Activated CD4-positive, alpha-beta T cell treated with anti-CD3 and anti-CD28 coated beads, Interleukin-2, amount 50 U/mL, for 24 hours (primary cell): ENCODE measurements at regions not wholly inside any gene's neighbourhood (a gene's known extent, or its start where the extent isn't known, plus 50 kb on each side); places are given as distances from the start of the nearest gene placed in this dataset.
"Not testable (repeated sequence)": the region's sequence is repeated elsewhere in the genome, so short reads cannot be mapped to it uniquely, and the experiment has no call there.

Experiments used
- DNase-seq, 2 donors: peaks; one replicate each; pipeline ENCODE4 v3.0.0-alpha.2; 2020; ENCODE audit warnings: low read depth in 1 of 2, low spot score in 1 of 2

DNA sequence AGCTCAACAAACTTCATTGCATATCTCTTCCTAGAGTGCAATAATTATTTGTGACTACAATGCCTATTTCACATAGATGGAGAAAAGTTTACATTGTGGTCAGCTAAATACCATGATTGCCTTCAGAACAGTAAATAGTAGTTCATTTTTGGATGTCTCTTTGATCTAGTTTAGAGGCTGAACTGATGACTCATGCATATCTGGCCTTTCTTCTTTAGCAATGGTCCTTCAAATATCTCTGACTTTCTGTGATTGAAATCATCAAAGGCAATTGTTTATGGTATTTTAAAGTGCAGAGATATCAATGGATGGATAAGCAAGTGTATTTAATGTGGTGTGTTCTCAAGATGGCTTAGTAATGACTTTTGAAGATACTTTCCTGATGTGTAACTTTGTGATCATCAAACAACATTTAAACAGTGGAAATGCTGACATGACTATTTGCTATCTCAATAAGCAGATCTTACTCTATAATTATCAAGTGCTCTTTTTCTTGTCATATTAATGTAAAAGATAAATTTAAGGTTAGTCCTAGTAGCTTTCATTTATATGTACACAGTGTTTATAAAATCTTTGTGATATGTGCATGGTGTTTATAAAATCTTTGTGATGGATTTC lies 523.7 kb upstream of the SLC35B3 start:
- DNase-seq, result no peak

DNA sequence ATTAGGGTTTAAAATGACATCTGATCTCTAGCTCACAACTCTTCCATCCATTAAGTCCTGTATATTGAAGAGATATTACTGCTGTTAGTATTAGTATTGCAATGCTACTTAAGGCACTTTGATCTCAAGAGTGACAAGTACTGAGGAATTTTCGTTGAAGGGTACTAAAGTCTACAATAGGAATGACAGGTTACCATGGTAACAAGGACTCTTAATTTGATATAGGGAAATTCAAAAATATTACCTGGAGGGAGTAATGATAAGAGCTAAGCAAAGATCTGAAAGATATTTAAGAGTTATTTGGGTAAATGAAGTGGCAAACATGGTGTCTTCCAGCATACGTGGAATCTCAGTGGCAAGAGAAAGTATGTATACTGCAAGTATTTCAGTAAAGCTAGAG lies 518.0 kb upstream of the SLC35B3 start:
- no peak for DNase-seq

DNA sequence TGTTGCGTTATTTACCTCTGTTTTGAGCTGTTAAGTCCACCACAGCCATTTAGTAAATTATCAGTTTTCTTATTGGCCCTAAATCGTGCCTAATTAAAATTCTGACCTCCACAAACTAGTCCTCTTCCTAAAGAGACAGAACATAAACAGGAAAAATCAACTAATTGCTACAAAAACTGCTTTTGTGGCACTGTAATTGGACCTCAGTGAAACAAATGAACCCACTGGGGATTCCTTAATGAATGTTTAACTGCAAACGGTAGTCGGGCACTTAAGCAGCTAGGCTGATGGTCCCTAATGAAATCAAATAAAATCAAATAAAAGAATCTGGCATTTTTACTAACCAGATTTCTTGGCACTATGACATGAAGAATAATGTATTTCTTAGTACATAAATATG lies 513.4 kb upstream of the SLC35B3 start:
- DNase-seq, result no peak

DNA sequence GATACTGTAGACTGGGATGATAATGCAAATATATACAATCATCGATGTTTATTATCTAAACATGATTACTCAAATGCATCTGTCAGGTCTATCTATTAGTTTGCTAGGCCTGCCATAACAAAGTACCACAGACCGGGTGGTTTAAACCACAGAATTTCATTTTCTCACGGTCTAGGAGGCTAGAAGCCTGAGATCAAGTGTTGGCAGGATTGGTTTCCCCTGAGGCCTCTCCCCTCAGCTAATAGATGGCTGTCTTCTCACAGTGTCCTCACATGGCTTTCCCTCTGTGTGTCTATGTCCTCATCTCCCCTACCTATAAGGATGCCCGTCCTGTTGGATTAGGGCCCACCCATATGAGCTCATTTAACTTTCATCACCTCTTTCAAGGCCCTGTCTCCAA lies 512.6 kb upstream of the SLC35B3 start:
- DNase-seq, result no peak

DNA sequence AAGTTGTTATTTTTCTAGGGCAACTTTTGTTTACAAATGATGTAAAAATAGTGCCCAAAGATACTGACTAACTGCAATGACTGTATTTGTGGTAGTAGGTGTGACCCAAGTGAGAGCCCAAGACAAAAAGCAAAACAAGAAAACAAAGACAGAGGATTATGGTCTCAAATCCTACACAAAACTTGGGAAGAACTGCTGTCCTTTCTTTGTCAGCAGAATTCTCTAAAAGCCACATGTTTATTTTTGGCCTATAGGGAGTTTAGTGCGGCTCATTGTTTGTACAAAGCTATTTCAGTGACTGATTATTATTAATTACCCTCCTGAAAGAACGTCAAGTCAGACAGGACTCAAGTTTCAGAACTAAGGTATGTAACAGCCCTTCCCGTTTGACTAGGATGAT lies 509.2 kb upstream of the SLC35B3 start:
- no peak for DNase-seq

DNA sequence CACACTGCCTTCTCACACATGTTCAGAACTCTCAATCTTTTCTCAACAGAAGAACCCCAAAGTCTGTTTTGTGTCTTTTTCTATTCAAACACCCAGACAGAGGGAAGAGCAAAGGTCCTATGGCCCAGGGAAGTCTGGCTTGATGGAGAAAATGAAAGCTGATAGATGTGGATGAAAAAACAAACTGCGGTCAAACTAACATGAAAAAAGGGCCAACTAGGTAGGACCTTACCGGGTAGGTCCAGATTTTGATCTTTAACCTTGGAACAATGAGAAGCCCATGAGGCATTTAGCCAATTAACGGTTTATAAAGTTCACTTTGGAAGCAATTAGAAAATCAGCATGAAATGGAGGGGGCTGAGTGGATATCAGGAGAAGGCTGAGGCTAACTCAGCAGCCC lies 507.7 kb upstream of the SLC35B3 start:
- DNase-seq, result no peak

DNA sequence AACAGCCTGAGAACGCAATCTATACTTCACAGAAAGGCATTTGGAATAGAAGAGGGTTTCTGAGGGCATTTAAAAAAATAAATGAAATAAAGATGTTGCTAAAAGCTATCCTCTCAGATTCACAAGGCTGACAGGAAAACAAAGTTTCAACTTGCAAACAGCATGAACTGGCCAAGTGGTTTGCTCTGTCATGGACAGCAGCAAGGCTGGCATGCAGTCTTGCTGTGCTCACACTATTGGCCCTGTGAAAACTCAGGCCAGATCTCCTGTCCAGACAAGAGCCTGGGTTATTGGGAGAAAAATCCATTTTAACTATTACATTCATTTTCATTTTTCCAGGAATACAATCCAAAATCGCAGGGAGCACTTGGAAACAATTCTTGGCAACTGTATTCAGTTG lies 506.2 kb upstream of the SLC35B3 start:
- DNase-seq, result no peak

DNA sequence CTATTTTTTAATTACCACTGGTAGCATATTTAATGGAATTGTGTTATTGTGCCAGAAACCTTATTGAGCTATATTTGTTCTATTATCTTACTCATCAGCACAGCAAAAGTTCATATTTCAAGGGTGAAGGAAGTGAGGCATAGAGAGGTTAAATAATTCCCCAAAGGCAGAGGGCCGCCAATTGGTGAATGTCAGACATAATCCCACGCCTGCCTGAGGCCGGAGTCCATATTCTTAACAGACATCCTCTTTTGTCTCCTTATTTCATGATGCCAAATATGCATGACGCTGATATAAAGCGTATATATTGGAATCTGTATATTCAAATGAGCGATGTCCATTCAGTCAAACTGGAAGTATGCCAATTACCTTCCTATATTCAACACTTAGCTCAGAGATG lies 505.0 kb upstream of the SLC35B3 start:
- DNase-seq, result no peak

DNA sequence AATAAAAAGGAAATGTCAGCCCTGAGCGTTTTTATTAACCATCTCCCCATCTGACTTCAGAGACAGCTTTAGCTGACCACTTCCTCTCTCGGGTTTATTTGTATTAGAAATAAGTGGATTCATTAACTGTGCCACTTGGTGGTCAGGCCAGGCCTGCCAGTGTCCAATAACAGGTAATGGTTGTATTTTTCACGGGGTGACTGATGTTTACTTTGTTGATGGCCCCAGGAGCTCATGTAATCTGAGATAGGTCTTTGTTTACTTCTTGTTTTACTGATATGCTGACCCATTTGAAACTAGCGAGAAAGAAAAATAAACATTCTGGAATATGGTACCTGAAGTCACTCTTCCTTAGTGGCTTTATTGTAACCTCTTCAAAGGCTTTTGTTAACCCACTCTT lies 504.3 kb upstream of the SLC35B3 start:
- DNase-seq, result no peak

DNA sequence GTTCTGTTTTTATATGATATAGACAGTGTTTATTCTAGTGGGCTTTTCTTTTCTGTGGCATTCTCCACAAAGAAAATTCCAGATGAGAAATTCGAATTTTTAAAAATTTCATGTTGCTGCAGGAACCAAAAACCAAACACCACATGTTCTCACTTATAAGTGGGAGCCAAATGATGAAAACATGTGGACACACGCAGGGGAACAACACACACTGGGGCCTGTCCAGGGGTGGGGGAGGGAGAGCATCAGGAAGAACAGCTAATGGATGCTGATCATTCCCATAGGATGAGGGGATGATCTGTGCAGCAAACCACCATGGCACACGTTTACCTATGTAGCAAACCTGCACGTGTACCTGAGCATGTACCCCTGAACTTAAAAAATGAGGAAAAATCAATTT lies 499.0 kb upstream of the SLC35B3 start:
- no peak for DNase-seq

DNA sequence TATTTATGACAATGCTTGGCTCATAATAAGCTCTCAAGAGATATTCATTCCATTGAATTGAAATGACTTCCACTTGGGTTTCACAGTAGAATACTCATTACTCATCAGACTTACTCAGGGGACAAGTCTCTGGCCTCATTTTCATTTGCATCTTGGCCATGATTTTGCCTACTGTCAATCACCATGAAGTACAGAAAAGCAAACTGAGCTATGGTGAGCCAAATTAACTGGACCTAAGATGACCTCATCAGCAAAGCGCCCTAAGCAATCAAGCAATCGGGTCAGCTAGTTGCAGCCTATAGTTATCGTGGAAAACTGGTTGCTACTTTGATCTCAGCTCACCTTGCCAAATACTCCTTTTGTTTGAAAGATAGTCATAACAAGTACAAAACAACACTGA lies 494.7 kb upstream of the SLC35B3 start:
- DNase-seq, result no peak

DNA sequence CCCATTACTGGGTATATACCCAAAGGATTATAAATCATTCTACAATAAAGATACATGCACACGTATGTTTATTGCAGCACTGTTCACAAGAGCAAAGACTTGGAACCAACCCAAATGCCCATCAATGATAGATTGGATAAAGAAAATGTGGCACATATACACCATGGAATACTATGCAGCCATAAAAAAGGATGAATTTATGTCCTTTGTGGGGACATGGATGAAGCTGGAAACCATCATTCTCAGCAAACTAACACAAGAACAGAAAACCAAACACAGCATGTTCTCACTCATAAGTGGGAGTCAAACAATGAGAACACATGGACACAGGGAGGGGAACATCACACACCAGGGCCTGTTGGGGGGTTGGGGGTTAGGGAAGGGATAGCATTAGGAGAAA lies 484.9 kb upstream of the SLC35B3 start:
- DNase-seq, result not testable (repeated sequence)

DNA sequence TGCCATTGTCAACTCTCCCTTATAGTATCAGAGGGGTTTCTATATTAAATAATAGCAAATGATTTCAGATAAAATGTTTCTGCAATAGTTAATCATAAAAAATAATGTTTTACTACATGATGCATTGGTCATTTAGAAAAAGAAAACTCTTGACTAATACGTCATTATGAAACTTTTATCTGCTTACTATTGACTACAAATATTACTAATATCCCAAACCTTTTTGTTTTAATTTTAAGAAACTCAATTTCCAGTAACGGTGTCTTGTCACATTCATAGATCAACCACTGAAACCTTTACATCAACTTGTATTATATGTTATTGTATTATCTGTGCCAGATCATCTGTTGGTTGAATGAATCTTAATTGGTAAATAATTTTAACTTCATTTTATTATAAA lies 482.9 kb upstream of the SLC35B3 start:
- DNase-seq, result no peak

DNA sequence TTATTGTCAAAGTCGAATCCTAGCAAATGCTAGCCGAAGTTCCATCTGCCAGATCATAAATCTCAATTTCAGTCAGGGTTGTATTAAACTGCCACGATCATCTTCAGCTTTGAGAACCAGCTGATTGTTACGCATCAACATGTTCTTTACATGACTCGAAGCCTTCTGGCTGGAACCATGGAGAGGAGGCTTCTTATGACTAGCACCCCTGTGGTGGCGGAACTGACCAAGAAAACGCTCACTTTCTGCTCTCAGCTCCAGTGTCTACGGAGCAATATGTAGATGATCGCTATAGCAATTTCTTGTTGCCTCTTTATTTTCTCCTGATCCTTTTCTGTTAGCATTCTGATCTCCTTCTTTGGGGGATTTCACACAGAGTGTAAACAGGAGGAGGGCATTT lies 479.4 kb upstream of the SLC35B3 start:
- no peak for DNase-seq

DNA sequence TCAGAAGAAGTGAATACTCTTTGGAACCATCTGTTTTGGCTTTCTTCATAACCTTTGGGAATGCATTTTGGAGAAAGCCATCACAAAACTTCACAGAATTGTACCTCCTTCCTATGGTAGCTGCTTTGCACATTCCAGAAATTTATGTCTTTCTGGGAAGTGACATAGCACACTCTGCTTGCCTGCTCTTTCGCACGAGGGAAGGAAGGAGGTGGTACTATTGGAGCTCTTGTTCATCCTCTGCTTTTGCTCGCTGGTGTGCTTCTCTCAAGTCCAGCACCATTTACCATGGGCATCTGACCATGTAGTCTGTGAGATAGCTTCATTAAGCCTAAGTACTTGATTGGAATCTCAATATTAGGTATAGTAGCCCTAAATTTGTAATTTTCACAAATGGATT lies 473.3 kb upstream of the SLC35B3 start:
- DNase-seq, result no peak

DNA sequence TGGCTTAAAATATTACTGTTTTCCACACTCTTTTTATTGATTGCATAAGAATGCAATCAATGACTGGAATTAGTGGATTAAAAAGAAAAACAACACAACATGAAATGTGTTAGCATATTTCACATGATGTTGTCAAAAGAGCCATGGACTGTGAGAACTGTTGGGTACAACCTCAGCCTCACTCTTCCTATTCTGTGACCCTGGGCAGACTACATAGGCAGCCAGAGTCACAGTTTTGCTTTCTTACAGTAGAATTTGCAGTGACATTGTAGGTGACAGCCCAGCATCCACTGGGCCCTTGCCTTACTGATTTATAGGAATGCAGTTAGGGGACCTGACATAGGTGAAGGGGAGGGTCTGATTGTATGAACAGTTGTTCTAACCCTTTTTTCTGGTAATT lies 471.4 kb upstream of the SLC35B3 start:
- DNase-seq, result no peak

DNA sequence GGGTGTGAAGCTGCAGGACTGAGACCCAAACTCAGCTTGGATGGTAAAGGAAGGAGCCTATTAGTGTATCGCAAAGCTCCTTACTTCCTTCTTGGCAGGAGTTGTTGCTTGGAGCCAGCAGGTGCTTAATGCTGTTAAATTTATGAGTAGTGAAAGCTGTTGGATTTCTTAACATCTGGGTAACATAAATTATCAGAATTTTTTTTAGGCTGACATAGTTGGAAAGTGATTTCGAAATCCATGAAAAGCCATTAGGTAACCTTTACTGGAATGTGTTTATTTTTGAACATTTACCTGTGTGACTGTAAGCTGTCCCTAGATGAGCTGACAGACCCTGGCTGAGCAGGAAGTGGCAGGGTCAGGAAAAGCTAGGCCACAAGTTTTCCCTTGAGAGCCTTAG lies 470.4 kb upstream of the SLC35B3 start:
- DNase-seq, result no peak

DNA sequence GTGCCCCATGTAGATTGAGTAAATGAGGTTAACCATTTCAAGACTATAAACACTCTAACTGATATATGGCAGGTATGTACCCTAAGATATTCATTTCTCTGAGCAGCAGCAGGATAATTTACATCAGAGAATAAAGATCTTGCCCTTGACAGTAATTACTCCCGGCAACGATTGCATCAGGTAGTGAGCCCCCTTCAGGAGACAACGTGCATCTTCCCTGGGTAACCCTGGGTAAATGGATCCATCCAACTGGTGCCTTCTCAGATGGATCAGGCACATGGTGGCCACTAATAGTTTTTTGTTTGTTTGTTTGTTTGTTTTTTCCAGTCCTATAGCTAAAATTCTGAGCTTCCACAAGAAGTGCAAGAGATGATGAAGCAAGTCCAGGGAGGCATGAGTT lies 469.4 kb upstream of the SLC35B3 start:
- DNase-seq, result no peak

DNA sequence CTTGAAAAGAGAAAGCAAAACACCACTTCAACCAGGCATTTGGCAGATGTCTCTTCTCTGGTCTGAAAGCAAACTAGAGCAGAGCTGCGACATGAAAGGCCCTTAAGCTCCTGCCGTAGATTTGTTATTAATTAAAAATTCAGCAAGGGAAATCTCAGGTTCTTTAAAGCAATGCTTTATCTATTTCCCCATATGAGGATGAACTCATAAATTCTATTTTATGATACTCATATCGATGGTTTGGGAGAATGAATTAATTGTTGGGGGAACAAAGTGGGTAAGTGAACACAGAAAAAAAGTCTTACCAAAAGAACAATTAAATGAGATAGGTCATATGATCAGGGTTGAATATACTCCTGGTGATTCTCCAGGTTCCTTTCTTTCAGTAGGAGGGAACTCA lies 464.7 kb upstream of the SLC35B3 start:
- DNase-seq, result no peak

DNA sequence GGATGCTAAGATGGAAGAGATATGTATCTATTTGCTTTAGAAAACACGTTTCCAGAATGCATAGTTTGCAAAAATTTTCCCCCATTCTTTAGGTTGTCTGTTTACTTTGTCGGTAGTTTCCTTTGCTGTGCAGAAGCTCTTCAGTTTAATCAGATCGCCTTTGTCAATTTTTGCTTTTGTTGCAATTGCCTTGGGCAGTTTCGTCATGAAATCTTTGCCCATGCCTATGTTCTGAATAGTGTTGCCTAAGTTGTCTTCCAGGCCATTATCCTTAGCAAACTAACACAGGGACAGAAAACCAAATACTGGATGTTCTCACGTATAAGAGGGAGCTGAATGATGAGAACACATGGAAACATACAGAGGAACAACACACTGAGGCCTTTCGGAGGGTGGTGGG lies 454.2 kb upstream of the SLC35B3 start:
- no peak for DNase-seq

DNA sequence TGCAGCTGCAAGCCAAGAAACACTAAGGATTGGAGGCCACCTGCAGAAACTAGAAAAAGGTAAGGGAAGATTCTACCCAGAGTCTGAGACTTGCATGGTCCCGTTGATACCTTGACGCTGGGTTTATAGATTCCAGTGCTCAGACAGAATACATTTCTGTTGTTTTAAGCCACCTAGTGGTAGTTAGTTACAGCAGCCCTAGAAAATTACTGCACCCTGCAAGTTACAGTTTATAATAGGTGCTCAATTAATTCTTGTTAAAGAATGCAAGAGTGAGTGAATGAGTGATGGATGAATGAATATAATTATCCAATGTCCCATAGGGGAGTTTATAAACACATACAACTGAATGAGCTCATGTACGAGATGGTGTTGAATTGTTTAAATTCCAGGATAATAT lies 453.1 kb upstream of the SLC35B3 start:
- no peak for DNase-seq

DNA sequence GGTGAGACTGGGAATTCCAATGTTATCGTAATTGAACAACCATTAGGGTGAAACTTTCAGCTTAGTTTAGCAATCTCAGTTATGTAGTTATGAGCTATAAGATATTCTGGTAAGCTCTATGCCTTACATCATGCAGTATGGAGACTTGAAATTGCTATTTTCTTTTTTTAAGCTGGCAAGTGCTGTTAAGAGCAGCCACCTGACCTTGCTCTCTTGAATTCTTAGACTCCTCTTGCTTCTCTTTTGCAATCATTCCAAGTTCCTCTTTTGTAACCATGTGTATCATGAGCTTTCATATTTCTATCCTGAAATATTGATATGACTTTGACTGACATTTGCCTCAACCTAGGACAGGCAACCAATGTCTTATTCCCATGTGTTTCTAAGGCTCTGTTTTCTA lies 446.3 kb upstream of the SLC35B3 start:
- DNase-seq, result no peak

DNA sequence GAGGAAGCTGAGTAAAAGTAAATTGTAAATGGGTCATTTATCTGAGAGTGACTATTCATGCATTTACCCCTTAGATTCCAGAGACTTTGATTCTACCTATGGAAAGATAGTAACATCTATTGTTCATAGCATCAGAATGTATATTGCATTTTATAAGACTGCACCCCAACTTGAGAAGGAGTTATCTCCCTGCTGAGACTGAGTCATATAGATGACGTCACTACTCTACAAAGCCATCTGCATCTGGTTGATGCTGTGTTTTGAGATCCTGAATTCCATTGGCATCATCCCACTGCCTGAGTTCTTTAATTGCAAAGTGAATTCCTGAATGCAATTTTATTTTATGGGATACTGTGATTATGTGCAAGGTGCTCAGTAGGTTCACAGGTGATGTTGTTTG lies 444.0 kb upstream of the SLC35B3 start:
- DNase-seq, result no peak

DNA sequence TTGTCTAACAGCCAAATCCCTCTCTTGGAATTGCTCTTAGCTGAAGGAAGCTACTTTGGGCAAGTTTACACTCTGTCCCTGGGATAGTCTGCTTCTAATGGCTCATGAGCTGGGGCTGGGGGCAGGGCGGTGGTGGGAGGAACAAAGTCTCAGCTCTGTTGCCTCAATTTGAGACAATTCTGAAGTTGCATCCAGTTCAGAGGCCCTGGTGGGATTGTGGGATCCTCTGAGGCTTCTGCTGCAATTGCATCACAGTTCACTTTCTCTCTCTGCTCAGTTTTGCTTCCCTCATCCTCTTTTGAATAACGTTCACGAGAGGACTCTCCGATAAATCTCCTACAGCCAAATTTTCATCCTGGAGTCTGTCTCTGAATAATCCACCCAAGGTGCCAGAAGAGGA lies 440.6 kb upstream of the SLC35B3 start:
- DNase-seq, result no peak
